ENCODE measurements at regions not wholly inside any gene's neighbourhood (a gene's known extent, or its start where the extent isn't known, plus 50 kb on each side); places are given as distances from the start of the nearest gene placed in this dataset.

GRCh38 chr18:43392168-43392567, 114.9 kb upstream of the SYT4 start:
- Histone ChIP-seq H3K27ac (ENCODE audit: insufficient read depth, low read length) (no peak overlapping the region), H3K9me3 (ENCODE audit: control insufficient read depth, insufficient read depth, low read depth, low read length) (no peaks in the 10 kb centered on the region), H3K9ac (ENCODE audit: insufficient read depth, low read length) (no peak overlapping the region), H3K36me3 (ENCODE audit: control insufficient read depth, insufficient read depth, low read length) (no peaks in the 10 kb centered on the region), H3K4me3 (replicated peaks in 1 of 4; ENCODE audit: control extremely low read depth in 1 of 4, insufficient read depth in 1 of 4, low read depth in 3 of 4, low read length in 4 of 4) (no peak overlapping the region), H3K4me2 (ENCODE audit: extremely low read depth, insufficient read depth, low read length) (no peak overlapping the region), H3K27me3 (ENCODE audit: control insufficient read depth, insufficient read depth, low read length) (no peaks in the 10 kb centered on the region), H3K79me2 (ENCODE audit: control insufficient read depth, insufficient read depth, low read length) (no peaks in the 10 kb centered on the region), H4K20me1 (ENCODE audit: control insufficient read depth, extremely low read depth, insufficient read depth, low read length) (no peaks in the 10 kb centered on the region), H3K4me1 (ENCODE audit: control insufficient read depth, extremely low read depth, insufficient read depth, low read length) (no peaks in the 10 kb centered on the region), H2AFZ (ENCODE audit: low read length) (no peak overlapping the region)
- DNase-seq (ENCODE audit: low read depth in 2 of 2) = no peak
- TF ChIP-seq CTCF (conservative IDR thresholded peaks at IDR 0.05 in 1 of 2, IDR thresholded peaks at IDR 0.05 in 1 of 2; ENCODE audit: low read depth in 1 of 2, low read length in 2 of 2) (no peak), EZH2 (IDR thresholded peaks at IDR 0.05; ENCODE audit: low read length, missing control alignments) (no peak)

GRCh38 chr18:43393174-43393573, 115.9 kb upstream of the SYT4 start:
- no peak overlapping the region for H3K4me3 ChIP-seq (replicated peaks in 1 of 4; ENCODE audit: control extremely low read depth in 1 of 4, insufficient read depth in 1 of 4, low read depth in 3 of 4, low read length in 4 of 4)
- H3K27me3 ChIP-seq (ENCODE audit: control insufficient read depth, insufficient read depth, low read length) = no peaks in the 10 kb centered on the region
- no peaks in the 10 kb centered on the region for H3K4me1 ChIP-seq (ENCODE audit: control insufficient read depth, extremely low read depth, insufficient read depth, low read length)
- H4K20me1 ChIP-seq (ENCODE audit: control insufficient read depth, extremely low read depth, insufficient read depth, low read length) = no peaks in the 10 kb centered on the region
- H3K27ac ChIP-seq (ENCODE audit: insufficient read depth, low read length) = no peak overlapping the region
- no peaks in the 10 kb centered on the region for H3K79me2 ChIP-seq (ENCODE audit: control insufficient read depth, insufficient read depth, low read length)
- TF ChIP-seq CTCF (conservative IDR thresholded peaks at IDR 0.05 in 1 of 2, IDR thresholded peaks at IDR 0.05 in 1 of 2; ENCODE audit: low read depth in 1 of 2, low read length in 2 of 2) (no peak), EZH2 (IDR thresholded peaks at IDR 0.05; ENCODE audit: low read length, missing control alignments) (no peak)
- H3K9me3 ChIP-seq (ENCODE audit: control insufficient read depth, insufficient read depth, low read depth, low read length) = no peaks in the 10 kb centered on the region
- H2AFZ ChIP-seq (ENCODE audit: low read length) = no peak overlapping the region
- H3K36me3 ChIP-seq (ENCODE audit: control insufficient read depth, insufficient read depth, low read length) = no peaks in the 10 kb centered on the region
- no peak overlapping the region for H3K4me2 ChIP-seq (ENCODE audit: extremely low read depth, insufficient read depth, low read length)
- peak in 1 of 2 donors; percentile 37 for DNase-seq (ENCODE audit: low read depth in 2 of 2)
- no peak overlapping the region for H3K9ac ChIP-seq (ENCODE audit: insufficient read depth, low read length)

GRCh38 chr18:43396266-43396665, 119.0 kb upstream of the SYT4 start:
- no peaks in the 10 kb centered on the region for H4K20me1 ChIP-seq (ENCODE audit: control insufficient read depth, extremely low read depth, insufficient read depth, low read length)
- peak; percentile 18 to 47 for TF ChIP-seq CTCF (conservative IDR thresholded peaks at IDR 0.05 in 1 of 2, IDR thresholded peaks at IDR 0.05 in 1 of 2; ENCODE audit: low read depth in 1 of 2, low read length in 2 of 2)
- TF ChIP-seq EZH2 (IDR thresholded peaks at IDR 0.05; ENCODE audit: low read length, missing control alignments) = no peak
- H3K79me2 ChIP-seq (ENCODE audit: control insufficient read depth, insufficient read depth, low read length) = no peaks in the 10 kb centered on the region
- H3K9me3 ChIP-seq (ENCODE audit: control insufficient read depth, insufficient read depth, low read depth, low read length) = no peaks in the 10 kb centered on the region
- no peaks in the 10 kb centered on the region for H3K4me1 ChIP-seq (ENCODE audit: control insufficient read depth, extremely low read depth, insufficient read depth, low read length)
- H3K36me3 ChIP-seq (ENCODE audit: control insufficient read depth, insufficient read depth, low read length) = no peaks in the 10 kb centered on the region
- H3K4me3 ChIP-seq (replicated peaks in 1 of 4; ENCODE audit: control extremely low read depth in 1 of 4, insufficient read depth in 1 of 4, low read depth in 3 of 4, low read length in 4 of 4) = no peak overlapping the region
- H3K27me3 ChIP-seq (ENCODE audit: control insufficient read depth, insufficient read depth, low read length) = no peaks in the 10 kb centered on the region
- H3K27ac ChIP-seq (ENCODE audit: insufficient read depth, low read length) = no peak overlapping the region
- no peak overlapping the region for H3K4me2 ChIP-seq (ENCODE audit: extremely low read depth, insufficient read depth, low read length)
- H3K9ac ChIP-seq (ENCODE audit: insufficient read depth, low read length) = no peak overlapping the region
- DNase-seq (ENCODE audit: low read depth in 2 of 2) = peak; percentile 9 to 35
- H2AFZ ChIP-seq (ENCODE audit: low read length) = no peak overlapping the region
